ENCODE measurements at regions not wholly inside any gene's neighbourhood (a gene's known extent, or its start where the extent isn't known, plus 50 kb on each side); places are given as distances from the start of the nearest gene placed in this dataset.

DNA sequence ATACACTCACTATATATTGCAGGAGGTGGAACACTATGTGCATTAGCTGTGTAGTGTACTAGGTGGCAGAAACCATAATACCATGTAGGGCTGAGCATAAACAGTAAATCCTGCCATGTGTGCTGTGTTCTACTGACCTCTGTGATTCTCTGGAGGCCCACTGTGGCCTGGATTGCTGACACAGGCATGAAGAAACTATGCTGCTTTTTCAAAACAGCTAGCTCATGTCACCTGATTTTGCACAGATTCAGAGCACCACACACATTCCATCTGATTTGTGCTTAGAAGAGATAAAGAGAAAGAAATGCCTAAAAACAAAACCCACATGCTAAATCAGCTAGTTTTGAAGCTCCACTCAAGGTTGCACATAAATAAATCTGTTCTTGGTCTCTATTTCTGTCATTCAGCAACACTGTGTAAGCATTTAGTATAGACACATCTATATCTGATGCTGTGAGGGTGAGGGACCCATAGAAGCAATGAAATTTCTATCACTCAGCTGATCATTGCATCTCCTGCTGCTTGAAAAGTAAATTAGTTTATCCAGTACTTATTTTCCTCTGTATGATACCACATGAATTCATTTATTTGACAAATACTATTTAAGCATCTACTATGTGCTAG is 1007.7 kb upstream of the SEMA6D start:
- DNase-seq (ENCODE audit: low read depth) = no peak

DNA sequence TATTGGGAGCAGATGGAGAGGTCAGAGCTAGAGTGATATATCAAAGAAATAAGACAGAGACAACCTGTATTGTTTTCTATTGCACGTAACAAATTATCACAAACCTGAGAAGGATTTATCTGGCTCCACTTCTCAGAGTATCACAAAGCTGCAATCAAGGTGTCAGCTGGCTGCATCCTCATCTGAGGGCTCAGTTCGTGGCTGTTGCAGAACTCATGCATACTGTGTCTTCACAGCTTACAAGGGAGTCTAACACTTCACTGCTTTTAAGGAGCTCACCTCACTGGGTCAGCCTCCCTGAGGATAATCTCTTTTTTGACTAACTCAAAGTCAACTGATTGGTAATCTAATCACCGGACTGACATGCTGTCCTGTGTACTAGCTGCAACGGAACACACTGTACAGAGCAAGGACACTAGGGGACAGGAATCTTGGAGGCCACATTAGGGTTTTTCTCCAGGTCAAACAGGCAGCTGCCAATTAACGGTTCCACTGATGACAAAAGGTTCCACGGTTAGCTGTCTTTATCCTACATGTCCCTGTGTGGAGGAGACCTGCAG is 1006.8 kb upstream of the SEMA6D start:
- DNase-seq (ENCODE audit: low read depth) = no peak

- no peak for DNase-seq (ENCODE audit: low read depth)
Measured at GRCh38 chr15:46713045-46713444, 1004.3 kb upstream of the SEMA6D start.

GRCh38 chr15:46714950-46715349 is 1002.4 kb upstream of the SEMA6D start:
- DNase-seq (ENCODE audit: low read depth) = no peak

GRCh38 chr15:46723308-46723707 is 994.0 kb upstream of the SEMA6D start:
- DNase-seq (ENCODE audit: low read depth) = no peak

- no peak for DNase-seq (ENCODE audit: low read depth)
Measured at GRCh38 chr15:46732060-46732459, 985.2 kb upstream of the SEMA6D start.

DNA sequence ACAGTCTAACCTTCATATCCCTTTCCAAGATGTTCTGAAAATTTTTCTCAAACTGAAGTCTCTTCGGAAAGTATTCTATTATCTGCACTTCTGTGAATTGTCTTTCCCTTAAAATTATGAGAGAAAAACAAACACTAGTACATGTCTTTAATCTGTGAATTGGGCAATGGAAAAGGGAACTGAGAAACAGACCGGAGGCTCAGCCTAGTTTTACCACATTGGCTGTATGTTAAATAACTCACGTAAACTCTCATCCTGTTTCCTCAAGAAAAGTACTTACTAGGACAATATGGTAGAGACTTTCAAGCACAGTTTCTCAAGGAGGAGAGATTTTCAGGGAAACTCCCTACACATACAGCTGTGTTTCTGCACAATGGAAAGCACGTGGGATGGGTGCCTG is 982.2 kb upstream of the SEMA6D start:
- DNase-seq (ENCODE audit: low read depth) = no peak

DNA sequence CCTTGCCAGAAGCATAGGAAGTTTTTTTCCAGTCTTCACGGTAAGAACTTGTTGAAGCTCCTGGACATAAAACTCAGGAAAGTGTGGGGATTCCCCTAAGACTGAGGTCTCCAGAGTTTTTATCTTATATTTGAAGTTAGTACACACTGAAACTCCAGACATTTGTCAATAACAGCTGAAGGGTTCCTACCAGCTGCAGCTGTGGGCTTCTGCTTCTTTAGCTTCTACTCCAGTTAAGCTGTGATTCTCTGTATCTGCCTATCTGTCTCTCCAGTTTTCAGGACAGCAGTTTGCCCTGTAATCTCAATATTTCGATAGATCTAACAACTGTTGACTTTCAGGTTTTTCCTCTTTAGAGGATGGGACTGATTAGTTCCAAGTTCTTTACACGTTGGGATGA is 966.0 kb upstream of the SEMA6D start:
- no peak for DNase-seq (ENCODE audit: low read depth)

- DNase-seq (ENCODE audit: low read depth) = no peak
Measured at GRCh38 chr15:46753946-46754345, 963.4 kb upstream of the SEMA6D start.

- DNase-seq (ENCODE audit: low read depth) = no peak
Measured at GRCh38 chr15:46763091-46763490, 954.2 kb upstream of the SEMA6D start.

GRCh38 chr15:46764851-46765250 is 952.5 kb upstream of the SEMA6D start:
- no peak for DNase-seq (ENCODE audit: low read depth)

GRCh38 chr15:46766021-46766420 is 951.3 kb upstream of the SEMA6D start:
- no peak for DNase-seq (ENCODE audit: low read depth)

DNA sequence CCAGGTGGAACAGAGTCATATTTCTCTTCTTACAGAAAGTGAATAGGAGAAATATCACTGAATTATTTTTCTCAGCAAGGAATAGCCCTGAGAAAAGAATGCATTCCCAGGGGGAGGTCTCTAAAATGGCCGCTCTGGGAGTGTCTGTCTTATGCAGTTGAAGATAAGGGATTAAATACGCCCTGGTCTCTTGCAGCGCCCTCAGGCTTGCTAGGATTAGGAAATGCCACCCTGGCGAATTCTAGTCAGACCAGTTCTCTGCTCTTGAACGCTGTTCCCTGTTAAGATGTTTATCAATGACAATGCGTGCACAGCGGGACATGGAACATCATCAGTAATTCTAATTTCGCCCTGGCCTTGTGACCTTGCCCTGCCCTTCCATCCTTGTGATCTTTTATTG is 949.0 kb upstream of the SEMA6D start:
- DNase-seq (ENCODE audit: low read depth) = no peak

GRCh38 chr15:46773016-46773415 is 944.3 kb upstream of the SEMA6D start:
- no peak for DNase-seq (ENCODE audit: low read depth)

DNA sequence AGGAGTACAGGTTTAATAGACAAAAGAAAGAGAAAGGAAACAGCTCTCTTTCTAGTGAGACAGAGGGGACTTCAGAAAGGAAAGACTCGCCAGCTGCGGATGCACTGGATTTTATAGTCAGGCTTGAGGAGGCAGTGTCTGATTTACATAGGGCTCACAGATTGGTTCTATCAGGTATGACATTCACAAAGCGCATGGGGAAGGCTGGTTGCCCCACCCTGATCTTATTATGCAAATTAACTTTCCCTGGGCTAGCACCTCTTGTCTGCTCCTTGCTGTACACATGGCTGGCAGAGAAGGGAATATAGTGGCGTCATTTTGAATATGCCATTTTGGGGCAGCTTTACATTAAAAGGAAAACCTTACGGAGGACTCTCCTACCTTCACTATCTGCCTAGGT is 938.4 kb upstream of the SEMA6D start:
- DNase-seq (ENCODE audit: low read depth) = peak; percentile 6

GRCh38 chr15:46786590-46787285 is 930.6 kb upstream of the SEMA6D start:
- peak; percentile 2 for DNase-seq (ENCODE audit: low read depth)

DNA sequence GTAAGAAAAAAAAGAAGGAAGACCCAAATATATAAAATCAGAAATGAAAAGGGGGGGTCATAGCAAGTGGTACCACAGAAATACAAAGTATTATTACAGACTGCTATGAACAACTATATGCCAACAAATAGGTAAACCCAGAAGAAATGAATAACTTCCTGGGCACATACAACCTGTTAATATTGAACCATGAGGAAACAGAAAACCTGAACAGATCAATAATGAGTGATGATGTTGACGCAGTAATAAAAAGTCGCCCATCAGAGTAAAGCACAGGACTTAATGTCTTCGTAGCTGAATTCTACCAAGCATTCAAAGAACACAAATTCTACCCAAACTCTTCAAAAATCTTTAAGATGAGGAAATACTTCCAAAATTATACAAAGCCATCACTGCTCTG is 921.6 kb upstream of the SEMA6D start:
- no peak for DNase-seq (ENCODE audit: low read depth)

DNA sequence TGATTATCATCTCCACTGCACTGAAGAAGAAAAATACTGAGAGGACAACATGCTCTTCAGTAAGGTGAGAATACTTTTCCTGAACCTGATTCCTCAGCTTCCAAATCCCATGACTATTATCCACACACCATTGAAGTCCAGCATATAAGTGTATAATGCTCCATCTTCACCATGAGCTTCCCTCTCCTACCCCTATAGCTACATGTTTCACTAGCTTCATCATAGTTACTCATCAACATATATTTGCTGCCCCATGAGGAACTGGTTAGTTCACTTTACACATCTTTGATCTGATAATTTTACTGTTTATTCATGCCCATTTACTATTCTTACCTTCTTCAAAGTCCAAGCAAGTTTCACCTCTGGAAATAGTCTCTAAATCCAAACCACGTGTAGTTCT is 908.5 kb upstream of the SEMA6D start:
- DNase-seq (ENCODE audit: low read depth) = no peak

DNA sequence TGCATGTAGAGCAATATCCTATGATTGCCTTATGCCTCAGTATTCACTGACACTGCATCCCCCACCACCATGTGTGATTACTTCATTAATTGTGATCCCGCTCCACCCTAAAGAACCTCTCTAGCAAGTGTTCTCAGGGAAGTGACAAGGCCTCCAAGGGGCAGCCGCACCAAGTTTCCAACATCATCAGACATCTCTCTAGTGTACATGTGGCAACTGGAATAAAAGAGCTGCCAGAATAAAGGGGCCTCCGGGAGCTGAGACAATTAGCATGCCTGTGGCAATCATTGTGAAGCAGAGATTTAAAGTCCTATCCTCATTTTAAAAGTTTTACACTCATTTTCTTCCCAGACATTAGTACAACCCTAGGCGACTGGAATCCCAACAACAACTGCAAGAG is 902.1 kb upstream of the SEMA6D start:
- no peak for DNase-seq (ENCODE audit: low read depth)

DNA sequence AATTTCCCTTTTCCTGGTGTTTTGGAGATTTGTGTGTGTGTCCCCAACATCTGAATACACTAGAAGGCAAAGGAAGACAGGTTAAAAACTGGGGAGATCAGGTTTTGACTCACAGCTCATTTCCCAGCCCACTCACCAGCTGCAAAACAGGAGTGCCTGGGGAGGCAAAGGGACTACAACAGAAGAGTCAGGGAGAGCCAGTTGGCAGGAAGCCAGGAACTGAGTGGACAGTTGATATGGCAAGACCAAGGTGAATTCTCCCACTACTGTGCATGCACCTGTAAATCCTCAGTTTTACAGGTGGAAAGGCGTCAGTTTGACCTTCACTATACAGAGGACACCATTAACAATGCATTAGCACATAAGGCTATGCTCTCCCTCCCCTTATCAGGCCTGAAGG is 901.5 kb upstream of the SEMA6D start:
- peak; percentile 8 for DNase-seq (ENCODE audit: low read depth)

DNA sequence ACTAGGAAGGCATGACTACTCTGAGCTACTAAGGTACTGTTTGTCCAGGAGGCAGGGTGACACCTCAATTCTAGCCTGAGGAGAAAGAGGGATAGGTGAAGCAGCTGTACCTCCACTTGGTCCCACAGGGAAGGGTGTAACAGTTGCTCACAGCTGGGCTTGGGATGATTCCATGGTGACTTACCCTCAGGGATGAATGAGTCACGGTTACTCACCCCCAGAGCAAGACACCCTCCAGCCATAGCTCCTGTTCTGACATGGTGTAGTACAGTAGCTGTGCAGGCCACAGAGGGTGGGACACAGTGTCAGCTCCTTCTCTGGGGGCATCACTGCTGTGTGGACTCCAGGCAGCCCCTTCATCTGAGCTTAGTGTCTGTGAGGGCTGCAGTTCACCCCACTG is 868.6 kb upstream of the SEMA6D start:
- DNase-seq (ENCODE audit: low read depth) = peak; percentile 51

- DNase-seq (ENCODE audit: low read depth) = no peak
Measured at GRCh38 chr15:46853600-46853999, 863.7 kb upstream of the SEMA6D start.

DNA sequence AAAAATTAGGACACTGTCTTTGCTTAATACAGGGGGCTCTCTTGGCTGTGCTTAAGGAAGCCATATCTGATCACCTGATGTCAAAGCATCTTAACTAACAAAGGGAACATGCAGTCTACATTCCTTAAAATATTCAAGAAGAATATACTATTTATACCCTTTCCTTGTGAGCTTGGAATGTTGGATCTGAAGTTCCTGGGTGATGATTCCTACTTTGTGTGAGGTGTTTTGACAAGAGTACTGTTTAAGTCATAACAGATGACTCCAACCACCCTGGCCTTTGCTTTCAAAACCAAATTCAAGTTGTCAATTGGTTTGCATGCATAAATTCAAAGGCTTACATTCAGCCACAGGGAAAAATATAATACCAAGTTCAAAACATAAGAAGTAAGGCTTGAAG is 862.7 kb upstream of the SEMA6D start:
- DNase-seq (ENCODE audit: low read depth) = no peak

- no peak for DNase-seq (ENCODE audit: low read depth)
Measured at GRCh38 chr15:46855388-46855787, 861.9 kb upstream of the SEMA6D start.

Data from Daoy (cell line).